NCI-H510A treated with DMSO at 0.1 percent for 48 hours (cell line): ENCODE measurements at regions not wholly inside any gene's neighbourhood (a gene's known extent, or its start where the extent isn't known, plus 50 kb on each side); places are given as distances from the start of the nearest gene placed in this dataset.

Source experiments
- DNase-seq: peaks from one replicate; lab custom pipeline; 2025; lab: John Stamatoyannopoulos, UW

DNA sequence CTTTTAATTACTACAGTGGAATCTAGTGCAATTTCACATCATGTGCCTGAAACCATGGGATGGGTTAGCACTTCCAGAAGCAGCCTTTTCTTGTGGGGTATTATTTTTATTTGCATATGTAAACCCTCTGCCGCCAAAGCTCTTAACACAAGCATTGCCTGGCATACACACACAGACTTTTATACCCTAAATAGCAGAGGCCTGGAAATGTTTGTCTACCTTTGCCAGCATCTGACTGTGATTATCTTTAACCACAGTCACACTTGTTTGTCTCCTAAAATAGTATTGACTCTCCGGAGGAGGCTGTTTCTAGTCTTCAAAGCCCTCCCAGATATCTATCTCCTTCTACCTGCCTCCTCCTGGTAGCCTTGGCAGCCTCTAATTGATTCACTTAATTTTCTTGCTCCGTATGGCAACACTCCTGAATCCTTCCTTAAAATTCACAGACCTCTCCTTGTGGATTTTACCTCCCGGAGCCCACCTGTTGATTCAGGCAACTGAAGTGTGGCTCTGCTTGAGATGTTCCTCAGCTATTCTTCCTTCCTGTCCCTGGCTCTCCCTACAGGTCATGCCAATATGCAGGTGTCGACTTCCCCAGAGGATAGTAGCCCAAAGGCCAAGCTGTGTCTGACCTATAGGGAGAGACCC is 127.1 kb upstream of the UMPS start:
- no peak for DNase-seq

DNA sequence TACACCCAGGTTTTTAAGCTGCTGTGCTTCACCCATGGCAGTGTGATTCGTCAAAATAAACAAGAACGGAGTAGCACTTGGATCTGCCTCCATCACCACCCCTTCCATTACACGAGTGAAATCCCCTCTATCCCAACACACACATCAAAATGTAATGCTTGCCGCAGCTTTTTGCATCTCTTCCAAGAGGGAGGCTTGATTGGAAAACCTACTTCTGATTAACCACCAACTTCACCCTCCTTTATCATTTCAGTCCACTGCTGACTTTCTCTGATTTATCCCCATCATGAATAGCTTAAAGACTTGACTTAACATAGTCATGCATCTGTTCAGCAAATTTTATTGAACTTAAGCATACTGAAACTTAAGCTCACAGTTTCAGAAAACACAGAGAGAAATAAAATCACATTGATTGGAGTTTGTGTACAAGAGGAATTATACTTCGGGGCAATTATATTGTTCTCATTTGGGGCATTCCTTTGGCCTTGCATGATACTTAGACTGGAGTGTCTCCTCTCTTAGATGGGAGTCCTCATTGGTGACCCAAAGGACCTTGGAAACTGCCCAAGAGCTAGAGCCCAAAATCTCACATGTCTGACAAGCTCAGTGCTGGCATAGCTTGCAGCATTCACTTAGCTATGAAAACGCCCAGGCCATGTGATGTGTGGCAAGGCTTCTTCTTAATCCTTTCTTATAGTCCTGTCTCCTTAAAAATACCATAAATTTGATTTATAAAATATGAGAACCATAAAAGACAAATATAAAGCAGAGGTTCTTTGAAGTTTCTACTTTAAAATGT is 124.3 kb upstream of the UMPS start:
- no peak for DNase-seq

- DNase-seq = no peak
Measured at GRCh38 chr3:124607163-124607562, 123.1 kb upstream of the UMPS start.

DNA sequence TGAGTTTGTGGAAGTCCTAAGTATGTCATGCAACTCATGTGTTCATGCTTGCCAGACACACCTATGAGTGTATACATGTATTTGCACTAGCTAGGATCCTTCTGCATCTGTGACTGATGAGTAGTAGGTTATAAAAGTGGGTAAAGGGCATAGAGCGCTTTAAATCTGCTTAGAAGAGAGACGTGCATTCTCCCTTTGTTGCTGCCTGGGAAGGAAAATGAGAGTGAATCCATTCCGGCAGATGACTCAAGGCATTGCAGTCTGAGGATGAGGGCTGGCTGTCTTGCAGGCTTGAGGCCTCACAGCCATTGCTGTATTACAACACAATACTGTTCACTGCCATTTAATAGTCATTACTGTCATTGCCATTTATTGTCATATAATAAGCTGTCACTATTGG is 120.8 kb upstream of the UMPS start:
- DNase-seq = no peak

- DNase-seq = no peak
Measured at GRCh38 chr3:124610130-124610529, 120.1 kb upstream of the UMPS start.

DNA sequence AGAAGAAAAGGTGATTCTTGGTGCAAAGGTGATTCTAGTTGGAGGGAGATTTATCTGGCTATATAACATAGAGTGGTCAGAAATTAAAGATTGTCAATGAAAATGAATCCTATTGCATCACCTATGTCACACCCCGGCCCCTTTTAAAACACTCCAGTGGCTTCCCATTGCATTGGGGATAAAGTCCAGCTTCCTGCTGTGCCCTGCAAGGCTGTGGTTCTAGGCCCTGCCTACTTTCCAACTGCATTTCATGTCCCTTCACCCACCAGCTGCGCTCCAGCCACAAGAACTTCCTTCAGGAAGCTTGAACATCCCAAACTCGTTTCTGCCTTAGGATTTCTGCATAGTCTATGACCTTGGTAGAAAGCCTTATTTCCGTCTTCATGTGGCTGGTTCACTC is 118.7 kb upstream of the UMPS start:
- no peak for DNase-seq

DNA sequence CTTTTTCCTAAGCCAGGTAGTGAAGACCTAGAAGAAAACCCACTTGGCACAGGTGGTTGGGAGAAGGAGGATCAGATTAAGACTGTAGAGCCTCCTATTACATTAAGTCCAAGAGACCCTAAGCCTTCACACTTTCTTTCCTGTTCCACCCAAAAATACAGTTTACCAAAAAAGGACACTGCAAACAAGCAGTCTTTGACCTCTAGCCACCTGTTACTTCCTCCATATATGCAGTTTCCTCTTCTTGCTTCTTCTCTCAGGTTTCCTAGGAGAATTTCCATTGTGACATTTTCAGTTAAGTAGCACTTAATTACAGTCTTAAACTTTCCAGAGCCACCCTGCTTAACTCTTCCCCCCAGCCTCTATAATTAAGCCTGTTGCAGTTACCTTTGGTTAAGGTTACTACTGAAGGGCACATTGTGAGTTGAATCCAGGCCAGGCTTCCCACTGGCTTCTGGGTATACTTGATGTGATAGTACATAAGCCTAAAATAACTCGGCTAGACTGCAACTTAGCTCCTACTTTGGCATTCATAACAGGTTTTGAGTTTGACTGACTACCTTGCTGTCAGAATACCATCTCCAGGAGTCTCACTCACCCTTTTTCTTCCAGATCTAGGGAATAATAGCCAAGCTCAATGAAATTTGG is 114.2 kb upstream of the UMPS start:
- DNase-seq = no peak

DNA sequence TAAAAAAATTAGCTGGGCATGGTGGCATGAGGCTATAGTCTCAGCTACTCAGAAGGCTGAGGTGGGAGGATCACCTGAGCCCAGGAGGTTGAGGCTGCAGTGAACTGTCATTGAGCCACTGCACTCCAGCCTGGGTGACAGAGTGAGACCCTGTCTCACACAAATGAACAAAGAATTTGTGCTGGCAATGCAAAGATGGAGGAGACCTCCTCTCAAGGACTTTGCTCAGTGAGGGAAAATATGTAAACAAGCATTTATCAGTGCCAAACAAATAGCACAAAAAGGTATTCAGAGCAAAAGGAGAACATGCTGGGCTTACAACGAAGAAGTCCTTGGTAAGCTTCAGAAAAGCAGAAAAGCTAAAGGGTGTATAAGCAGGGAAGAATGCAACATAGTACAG is 113.1 kb upstream of the UMPS start:
- DNase-seq = no peak

DNA sequence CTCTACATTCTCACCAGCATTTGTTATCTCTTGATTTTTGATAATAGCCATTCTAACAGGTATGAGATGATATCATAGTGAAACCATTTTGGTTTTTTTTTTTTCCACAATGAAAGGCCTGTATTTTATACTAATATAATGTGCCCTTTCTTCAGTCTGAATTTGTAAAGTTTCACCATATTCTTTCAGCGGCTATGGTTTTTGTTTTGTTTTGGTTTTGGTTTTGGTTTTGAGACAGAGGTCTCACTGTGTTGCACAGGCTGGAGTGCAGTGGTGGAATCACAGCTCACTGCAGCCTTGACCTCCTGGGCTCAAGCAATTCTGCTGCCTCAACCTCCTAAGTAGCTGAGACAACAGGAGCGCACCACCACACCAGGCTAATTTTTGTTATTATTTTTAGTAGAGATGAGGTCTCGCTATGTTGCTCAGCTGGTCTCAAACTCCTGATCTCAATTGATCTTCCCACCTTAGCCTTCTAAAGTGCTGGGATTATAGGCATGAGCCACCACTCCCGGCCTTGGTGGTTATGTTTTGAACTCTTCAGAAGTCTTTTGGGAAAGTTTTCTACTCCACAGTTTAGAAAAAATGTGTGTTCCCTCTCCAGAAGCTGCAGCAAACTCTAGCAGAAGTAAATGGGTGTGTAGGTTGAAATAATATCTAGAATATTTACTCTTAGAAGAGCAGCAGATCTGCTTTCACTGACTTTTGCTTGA is 110.2 kb upstream of the UMPS start:
- DNase-seq = no peak

DNA sequence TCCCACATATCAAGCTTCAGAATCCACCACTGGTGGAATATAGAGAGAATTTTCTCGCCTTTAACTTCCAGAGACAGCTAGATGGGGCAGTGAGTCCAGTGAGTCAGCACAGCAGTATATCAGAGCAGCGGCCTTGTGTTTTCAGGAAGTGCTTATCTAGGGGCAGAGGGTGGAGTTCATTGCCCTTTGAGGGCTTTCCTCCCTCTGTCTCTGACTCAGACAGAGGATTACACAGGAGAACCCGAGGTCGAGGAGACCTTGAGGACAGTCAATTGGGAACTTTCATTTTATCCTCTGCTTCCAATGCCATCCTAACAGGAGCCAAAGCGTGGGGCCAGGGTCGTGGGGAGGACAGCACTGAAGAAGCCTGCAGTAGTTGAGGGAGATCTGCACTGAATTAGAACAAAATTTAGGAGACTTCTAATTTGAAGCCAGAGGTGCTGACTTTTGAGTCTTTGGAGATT is 109.6 kb upstream of the UMPS start:
- no peak for DNase-seq

DNA sequence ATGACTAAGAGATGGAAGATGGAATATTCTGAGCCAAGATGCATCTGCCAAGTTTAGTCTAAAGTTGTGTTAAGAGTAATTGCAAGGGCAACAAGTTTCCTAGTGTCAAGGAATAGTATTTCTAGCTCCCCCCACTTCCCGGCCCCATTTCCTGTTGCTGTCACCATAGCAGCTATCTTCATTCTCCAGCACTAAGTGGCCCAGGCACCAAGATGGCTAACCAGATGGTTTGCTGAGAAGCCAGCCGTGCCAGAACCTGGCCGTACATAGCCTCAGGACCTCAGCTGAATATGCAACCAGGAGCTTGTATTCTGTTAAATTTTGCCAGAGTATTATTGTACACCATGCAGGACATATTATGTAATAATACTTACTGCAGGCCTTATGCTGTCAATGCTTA is 108.8 kb upstream of the UMPS start:
- DNase-seq = no peak

GRCh38 chr3:124625074-124625473 is 105.2 kb upstream of the UMPS start:
- DNase-seq = no peak

DNA sequence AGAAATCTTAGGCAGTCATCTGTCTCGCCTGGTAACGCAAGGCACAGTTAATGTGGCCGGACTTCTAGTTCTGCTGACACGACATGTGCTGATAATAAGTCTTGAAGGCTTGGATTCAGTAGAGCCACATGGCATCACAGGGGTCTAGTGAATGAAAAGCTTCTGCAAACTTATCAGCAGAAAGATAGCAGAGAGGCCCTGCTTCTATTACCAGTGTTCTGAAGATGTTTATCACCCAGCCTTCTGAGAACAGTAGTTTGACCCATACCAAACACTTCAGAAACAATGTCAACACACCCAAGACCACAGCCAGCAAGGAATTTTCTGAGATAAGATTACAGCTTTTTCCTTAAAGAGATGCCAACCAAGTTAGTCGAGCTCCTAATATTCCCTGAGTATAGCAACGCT is 102.7 kb upstream of the UMPS start:
- no peak for DNase-seq

DNA sequence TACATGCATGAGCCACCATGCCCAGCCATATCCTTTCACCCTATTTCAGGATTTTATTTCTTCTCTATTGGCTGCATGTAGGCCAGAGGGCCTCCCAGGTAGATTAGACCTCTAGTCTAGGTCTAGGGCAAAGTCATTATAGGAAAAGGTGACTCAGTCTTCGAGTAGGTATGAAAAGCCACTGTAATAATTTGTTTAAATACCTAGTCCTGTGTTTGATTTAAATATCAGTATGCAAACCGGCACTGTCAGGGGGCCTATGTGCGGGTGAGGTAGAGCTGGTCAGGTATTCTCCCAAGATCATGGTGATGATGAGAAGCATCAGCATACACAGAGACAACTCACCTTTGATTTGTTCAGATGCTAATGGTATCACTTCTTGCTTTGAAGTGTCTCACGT is 101.4 kb upstream of the UMPS start:
- DNase-seq = no peak

GRCh38 chr3:124629497-124629896 is 100.8 kb upstream of the UMPS start:
- DNase-seq = no peak

DNA sequence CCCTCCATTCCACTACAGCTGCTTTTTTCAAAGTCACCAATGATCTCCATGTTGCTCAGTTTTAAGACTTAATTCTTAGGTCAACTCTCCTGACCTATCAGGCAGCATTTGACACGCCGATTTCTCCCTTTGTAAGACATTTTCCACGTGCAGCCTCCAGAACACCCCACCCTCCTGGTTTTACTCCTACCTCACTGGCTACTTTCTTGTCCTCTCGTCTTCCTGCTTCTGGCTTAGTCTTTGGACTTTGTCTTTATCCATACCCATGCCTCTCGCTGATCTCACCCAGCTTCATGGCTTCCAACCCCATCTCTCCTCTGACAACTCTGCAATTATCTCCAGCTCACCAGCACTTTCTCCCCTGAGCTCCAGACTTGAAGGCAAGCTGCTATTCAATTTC is 99.3 kb upstream of the UMPS start:
- no peak for DNase-seq

DNA sequence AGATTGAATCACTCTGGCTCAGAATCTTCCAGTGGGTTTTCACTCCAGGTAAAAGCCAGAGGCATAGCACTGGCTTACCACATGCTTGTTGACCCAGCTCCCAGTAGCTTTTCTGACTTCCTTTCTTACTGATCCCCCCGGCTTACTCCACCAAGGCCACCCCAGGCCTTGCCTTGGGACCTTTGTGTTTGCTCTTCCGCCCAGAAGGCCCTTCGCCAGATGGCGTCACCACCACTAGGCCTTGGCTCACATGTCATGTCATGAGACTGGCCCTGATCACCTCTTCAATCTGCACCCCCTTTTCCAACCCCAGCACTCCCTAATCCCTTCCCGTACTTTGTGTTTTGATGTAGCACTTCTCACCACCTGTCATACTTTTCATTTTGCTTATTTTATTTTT is 98.5 kb upstream of the UMPS start:
- no peak for DNase-seq

DNA sequence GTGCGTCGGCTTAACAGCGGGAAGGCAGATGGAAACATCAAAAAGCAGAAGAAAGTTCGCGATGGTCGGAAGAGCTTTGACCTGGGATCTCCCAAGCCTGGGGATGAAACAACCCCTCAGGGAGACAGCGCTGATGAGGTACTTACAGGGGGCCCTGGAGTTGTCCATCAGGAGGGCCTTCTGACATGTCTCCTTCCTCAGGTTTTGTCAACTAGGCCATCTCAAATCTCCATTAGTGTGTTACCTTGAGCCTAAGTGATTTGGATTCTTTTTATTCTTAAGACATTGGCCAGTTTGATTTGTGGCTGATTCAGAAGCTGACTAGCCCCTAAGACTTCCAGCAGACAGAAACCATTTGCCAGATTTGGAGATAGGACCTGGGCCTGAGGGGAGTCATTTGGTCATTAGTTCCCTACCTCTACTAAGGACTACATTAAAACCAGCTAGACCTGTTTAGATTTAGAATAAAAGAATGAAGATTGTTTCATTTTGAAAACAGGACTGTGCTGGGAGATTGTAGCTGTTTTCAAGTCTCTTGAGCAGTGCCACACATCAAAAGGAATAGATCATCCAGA is 97.6 kb upstream of the UMPS start:
- no peak for DNase-seq

- DNase-seq = no peak
Measured at GRCh38 chr3:124633524-124633923, 96.7 kb upstream of the UMPS start.

DNA sequence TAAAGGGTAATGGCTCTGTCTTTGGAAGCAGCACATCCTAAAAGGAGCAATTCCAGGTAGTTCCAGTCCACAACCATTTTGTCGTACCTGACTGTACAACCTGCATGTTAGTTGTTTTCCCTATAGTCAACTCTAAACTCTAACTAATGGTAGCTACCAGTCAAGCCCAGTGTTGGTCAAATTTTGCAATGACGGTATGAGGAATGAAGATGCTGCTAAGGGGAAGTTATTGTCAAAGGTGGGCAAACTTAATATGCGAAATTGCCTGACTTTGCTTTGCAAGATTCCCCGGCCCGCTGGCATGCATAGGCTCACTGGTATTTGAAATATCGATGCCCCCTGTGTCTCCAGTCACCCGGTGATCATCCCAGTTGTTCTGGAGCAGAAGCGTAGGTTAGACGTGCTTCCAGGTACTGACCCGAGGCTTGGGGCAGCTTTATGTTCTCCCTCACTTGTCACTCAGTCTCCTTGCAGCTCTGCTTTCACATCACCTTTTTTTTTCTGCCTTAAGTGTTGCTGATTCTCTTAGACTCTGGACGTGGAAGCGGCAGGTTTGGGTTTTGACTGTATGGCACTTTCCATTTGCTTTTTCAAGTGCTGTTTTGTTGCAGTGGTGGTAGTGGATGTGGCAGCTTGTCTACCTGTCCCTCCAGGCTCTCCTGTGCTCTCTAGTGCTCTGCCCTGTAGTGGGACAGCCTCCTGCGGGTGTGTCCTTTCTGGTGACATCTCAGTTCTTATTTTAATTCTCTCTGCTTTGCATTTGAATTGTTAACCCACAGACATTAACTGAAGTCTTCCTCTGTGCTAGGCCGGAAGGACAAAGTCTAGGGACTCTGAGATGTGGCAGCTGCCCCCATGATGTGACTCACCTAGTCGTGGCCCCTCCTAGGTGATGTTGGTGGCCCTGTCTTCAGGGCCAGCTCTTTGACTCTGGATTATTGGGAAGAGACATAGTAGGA is 95.8 kb upstream of the UMPS start:
- no peak for DNase-seq

DNA sequence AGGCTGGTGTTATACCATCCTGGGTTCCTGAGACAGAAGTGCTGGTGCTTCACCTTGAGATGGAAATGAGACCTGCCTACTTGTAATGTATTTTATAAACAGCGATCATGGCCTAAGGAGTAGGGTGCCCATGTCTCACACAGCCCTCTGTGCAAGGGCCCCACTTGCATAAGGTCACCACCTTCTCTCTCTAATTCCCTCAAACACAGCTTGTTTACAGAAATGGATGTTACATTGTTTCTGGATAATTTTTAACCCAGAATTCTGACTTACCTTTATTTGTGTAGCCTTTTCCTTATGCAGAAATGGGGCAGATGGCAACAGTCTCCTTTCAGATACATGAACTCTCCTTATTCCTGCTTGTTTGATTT is 95.1 kb upstream of the UMPS start:
- DNase-seq = no peak
